Erythroblast (primary cell): ENCODE measurements at regions not wholly inside any gene's neighbourhood (a gene's known extent, or its start where the extent isn't known, plus 50 kb on each side); places are given as distances from the start of the nearest gene placed in this dataset.

ENCODE experiments used
- GATA1 ChIP-seq: IDR thresholded peaks from 2 replicates; pipeline ENCODE4 v1.6.1; 2011; ENCODE audit warnings: low read depth, mild to moderate bottlenecking, control low read depth, low read length, moderate library complexity
- POLR2A ChIP-seq: IDR thresholded peaks from 2 replicates; pipeline ENCODE4 v1.6.1; 2011; ENCODE audit warnings: mild to moderate bottlenecking, low read length

- no peak for TF ChIP-seq POLR2A
- TF ChIP-seq GATA1 = no peak
Measured at GRCh38 chr15:58261368-58261767, 123.2 kb downstream of the AQP9 start.
